HepG2 (cell line): ENCODE measurements at regions not wholly inside any gene's neighbourhood (a gene's known extent, or its start where the extent isn't known, plus 50 kb on each side); places are given as distances from the start of the nearest gene placed in this dataset.
A peak's percentile ranks its signal among the peaks of the same experiment; 100 is the strongest.

Experiments used
- ATAC-seq: fragments of 200-7000 bp; cut with Tn5 transposase; 3 replicates; pipeline ENCODE4 v1.9.1; 2020; ENCODE audit warnings: mild to moderate bottlenecking, moderate library complexity
- BruUV-seq: library from RNA; stranded (reverse); fragments of 400-500 nt; replicated peaks from 2 replicates; lab custom pipeline; 2021; lab: Mats Ljungman, UMichigan
- CTCF ChIA-PET: fragments of 300-600 bp; formaldehyde crosslinking; extraction: SDS; loops from one replicate; lab custom pipeline; 2021; ENCODE audit warnings: low total read pairs, inconsistent platforms, low intra/inter-chr PET ratio; lab: Yijun Ruan, JAX
- POLR2A ChIA-PET: fragments of 350-600 bp; sonication (Branson Sonifier 250); formaldehyde crosslinking; loops from one replicate; lab custom pipeline; 2020; ENCODE audit warnings: antibody characterized with exemption, inconsistent platforms; lab: Yijun Ruan, JAX
- DNase-seq: peaks from one replicate; pipeline ENCODE4 v3.0.0-alpha.2; 2015; ENCODE audit warnings: low spot score
- FAIRE-seq: peaks from 3 replicates; lab custom pipeline; 2011; peaks lifted over from hg19 to GRCh38; lab: Jason Lieb, UNC
- H2AFZ ChIP-seq: one replicate; pipeline ENCODE4 v1.6.1; 2011; ENCODE audit warnings: low read length, inconsistent platforms
- H3K27ac ChIP-seq: fragments of 300-600 bp; 3 replicates; pipeline ENCODE4 v1.8.0; 2011; ENCODE audit warnings: mixed run types, mild to moderate bottlenecking, mixed read lengths, low read length, inconsistent platforms; ENCODE audit not compliant: insufficient read depth; ENCODE audit errors: extremely low read length
- H3K27me3 ChIP-seq, 2 experiments: fragments of 200-600 bp in 1 of 2; 2 replicates in 1 of 2; 3 replicates in 1 of 2; pipeline versions ENCODE4 v1.6.0 to v1.8.0; 2011; ENCODE audit warnings: low read length in 2 of 2, mild to moderate bottlenecking in 2 of 2, moderate library complexity in 2 of 2, inconsistent platforms in 1 of 2; ENCODE audit not compliant: insufficient read depth in 2 of 2, control insufficient read depth in 1 of 2
- H3K36me3 ChIP-seq, 2 experiments: fragments of 200-600 bp in 1 of 2; replicated peaks in 1 of 2; 2 replicates in 1 of 2; 3 replicates in 1 of 2; pipeline versions ENCODE4 v1.5.1 to v1.8.0; 2011; ENCODE audit warnings: low read length in 2 of 2, inconsistent platforms in 1 of 2; ENCODE audit not compliant: insufficient read depth in 2 of 2, control insufficient read depth in 1 of 2
- H3K4me1 ChIP-seq: 2 replicates; pipeline ENCODE4 v1.5.1; 2012; ENCODE audit warnings: low read length, inconsistent platforms; ENCODE audit not compliant: insufficient read depth
- H3K4me2 ChIP-seq: 2 replicates; pipeline ENCODE4 v1.6.0; 2011; ENCODE audit warnings: low read depth, low read length, inconsistent platforms
- H3K4me3 ChIP-seq, 3 experiments: fragments of 200-600 bp in 1 of 3; sonication (generic), shearing (Covaris generic) in 1 of 3; replicated peaks in 1 of 3; 2 replicates each; pipeline ENCODE4 v1.5.1; 2011 to 2016; ENCODE audit warnings: low read length in 3 of 3, inconsistent platforms in 2 of 3, low read depth in 2 of 3, mild to moderate bottlenecking in 2 of 3, control low read depth in 1 of 3, mixed read lengths in 1 of 3; ENCODE audit not compliant: insufficient read depth in 1 of 3
- H3K79me2 ChIP-seq: one replicate; pipeline ENCODE4 v1.6.1; 2011; ENCODE audit warnings: low read length, inconsistent platforms; ENCODE audit not compliant: insufficient read depth
- H3K9ac ChIP-seq: 2 replicates; pipeline ENCODE4 v1.6.0; 2011; ENCODE audit warnings: mild to moderate bottlenecking, low read depth, low read length, inconsistent platforms; ENCODE audit not compliant: insufficient read depth
- H3K9me3 ChIP-seq: 2 replicates; pipeline ENCODE4 v1.5.1; 2012; ENCODE audit warnings: mild to moderate bottlenecking, low read length
- H4K20me1 ChIP-seq: 2 replicates; pipeline ENCODE4 v1.6.0; 2011; ENCODE audit warnings: inconsistent platforms, mild to moderate bottlenecking, low read length, moderate library complexity; ENCODE audit not compliant: insufficient read depth
- ATF7 ChIP-seq, 2 experiments: fragments of 450-650 bp in 1 of 2; sonication (generic) in 1 of 2; formaldehyde crosslinking in 1 of 2; IDR thresholded peaks; 2 replicates each; pipeline versions ENCODE4 v1.4.0 to v1.6.1; 2016 to 2020; ENCODE audit warnings: antibody characterized with exemption in 1 of 2, mild to moderate bottlenecking in 1 of 2, missing genetic modification reagents in 1 of 2
- ATF7-NPFF ChIP-seq: sonication (generic); formaldehyde crosslinking; IDR thresholded peaks from 2 replicates; pipeline ENCODE4 v1.8.1; 2023; ENCODE audit warnings: mild to moderate bottlenecking, low read depth, missing genetic modification reagents, moderate library complexity
- KDM3A ChIP-seq: IDR thresholded peaks from 2 replicates; pipeline ENCODE4 v1.6.1; 2018; ENCODE audit warnings: low read depth, missing compliant biosample characterization
- MTA1 ChIP-seq: sonication (generic); formaldehyde crosslinking; IDR thresholded peaks from 2 replicates; pipeline ENCODE4 v1.4.0; 2020; ENCODE audit warnings: missing genetic modification reagents, mild to moderate bottlenecking, borderline replicate concordance
- PHF20 ChIP-seq: sonication (generic); formaldehyde crosslinking; IDR thresholded peaks from 2 replicates; pipeline ENCODE4 v1.5.0; 2020; ENCODE audit warnings: mild to moderate bottlenecking, missing genetic modification reagents
- PRPF4 ChIP-seq: fragments of 200-400 bp; formaldehyde crosslinking; IDR thresholded peaks from 2 replicates; pipeline ENCODE4 v1.6.1; 2016; ENCODE audit warnings: low read length, low read depth; ENCODE audit not compliant: poor library complexity, severe bottlenecking
- REL ChIP-seq: sonication (generic); formaldehyde crosslinking; conservative IDR thresholded peaks from 2 replicates; pipeline ENCODE4 v1.8.0; 2022; ENCODE audit warnings: mild to moderate bottlenecking, missing genetic modification reagents, moderate library complexity
- SSRP1 ChIP-seq: IDR thresholded peaks from 2 replicates; pipeline ENCODE4 v1.6.1; 2016; ENCODE audit warnings: control low read depth
- ZSCAN9 ChIP-seq: IDR thresholded peaks from 2 replicates; pipeline ENCODE4 v1.6.1; 2016; ENCODE audit warnings: borderline replicate concordance
- WGBS: methylation state at CpG from one replicate; pipeline ENCODE4 v1.1.6; 2017; ENCODE audit warnings: low lambda C conversion rate; 5-methylcytosine and 5-hydroxymethylcytosine counted together
- in situ Hi-C: cut with HindIII; loops from 2 replicates; pipeline ENCODE4 v1.10.0; 2017; ENCODE audit warnings: low pct_unique_long_range_greater_than_20kb; ENCODE audit not compliant: extremely low pct_ligation_motif_present
- intact Hi-C: fragments of 100-400 bp; cut with micrococcal nuclease; formaldehyde crosslinking; loops from one replicate; pipeline ENCODE4 v1.10.0; 2022; ENCODE audit not compliant: unreplicated experiment
- TF ChIP-seq, protein P1 (sequence below): sonication (generic); formaldehyde crosslinking; IDR thresholded peaks from 2 replicates; pipeline ENCODE4 v1.4.0; 2020; ENCODE audit warnings: missing genetic modification reagents, borderline replicate concordance
- TF ChIP-seq, protein P2 (sequence below): sonication (generic); formaldehyde crosslinking; IDR thresholded peaks from 2 replicates; pipeline ENCODE4; 2020; ENCODE audit warnings: missing genetic modification reagents, mild to moderate bottlenecking, borderline replicate concordance

DNA sequence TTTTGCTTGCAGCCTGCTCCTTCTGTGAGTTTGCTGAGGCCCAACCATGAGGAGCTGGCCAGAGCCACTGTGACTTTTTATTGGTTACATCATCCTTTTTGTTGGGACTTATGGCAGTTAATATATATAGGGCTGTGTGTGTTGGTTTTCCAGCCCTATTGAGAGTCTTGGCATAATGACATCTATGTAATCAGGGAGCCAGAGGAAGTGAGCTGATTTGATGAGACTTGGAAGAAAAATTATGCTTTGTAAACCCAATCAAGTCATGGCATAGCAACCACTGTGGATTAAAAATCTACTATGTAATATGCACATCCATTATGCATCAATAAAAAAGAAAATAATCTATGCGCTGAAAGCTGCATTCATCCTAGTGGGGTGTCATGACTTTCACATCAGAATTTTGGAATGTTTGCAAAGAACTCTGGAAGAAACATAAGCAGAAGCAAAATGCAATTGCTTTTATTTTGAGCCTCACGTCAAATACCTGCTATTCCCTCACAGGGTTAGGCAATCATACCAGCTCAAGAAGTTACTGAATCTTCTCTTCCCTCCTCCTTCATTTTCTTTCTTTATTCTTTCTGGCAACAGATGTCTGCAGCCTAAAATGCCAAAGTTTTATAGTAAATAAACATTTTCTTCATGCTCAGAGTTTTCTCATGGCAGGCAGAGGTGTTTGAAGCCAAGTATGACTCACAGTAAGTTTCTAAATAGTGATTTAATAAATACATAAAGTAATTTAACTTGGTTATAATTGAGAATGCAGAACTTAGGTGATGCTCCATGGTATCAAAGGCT is 308.5 kb downstream of the KCNS3 start:
- DNase-seq (no peak), FAIRE-seq (no peak), ATAC-seq (no peak)
- no peak overlapping the region for H3K4me2 ChIP-seq
- H3K27me3 ChIP-seq, result no peaks in the 10 kb centered on the region
- intact Hi-C loops, result no loop called here
- H3K79me2 ChIP-seq, result no peaks in the 10 kb centered on the region
- WGBS, result 41% methylated on average over 2 of the region's 2 CpGs
- H3K4me3 ChIP-seq, result no peak overlapping the region
- H4K20me1 ChIP-seq, result no peaks in the 10 kb centered on the region
- H3K27ac ChIP-seq, result no peak overlapping the region
- no peak overlapping the region for H2AFZ ChIP-seq
- H3K4me1 ChIP-seq, result no peaks in the 10 kb centered on the region
- POLR2A ChIA-PET, result no interaction called here
- no peaks in the 10 kb centered on the region for H3K9me3 ChIP-seq
- in situ Hi-C loops, result no loop called here
- no peaks in the 10 kb centered on the region for H3K36me3 ChIP-seq
- TF ChIP-seq MTA1 (CRISPR knock-in tag) (no peak), ATF7 (IDR thresholded peaks at IDR 0.05) (0 out of 2 replicates have a peak, but pooled peaks have one; percentile 29), ATF7 (CRISPR knock-in tag; IDR thresholded peaks at IDR 0.05) (no peak)
- BruUV-seq, result no TSS peak
- no peak overlapping the region for H3K9ac ChIP-seq
- CTCF ChIA-PET, result no interaction called here

DNA sequence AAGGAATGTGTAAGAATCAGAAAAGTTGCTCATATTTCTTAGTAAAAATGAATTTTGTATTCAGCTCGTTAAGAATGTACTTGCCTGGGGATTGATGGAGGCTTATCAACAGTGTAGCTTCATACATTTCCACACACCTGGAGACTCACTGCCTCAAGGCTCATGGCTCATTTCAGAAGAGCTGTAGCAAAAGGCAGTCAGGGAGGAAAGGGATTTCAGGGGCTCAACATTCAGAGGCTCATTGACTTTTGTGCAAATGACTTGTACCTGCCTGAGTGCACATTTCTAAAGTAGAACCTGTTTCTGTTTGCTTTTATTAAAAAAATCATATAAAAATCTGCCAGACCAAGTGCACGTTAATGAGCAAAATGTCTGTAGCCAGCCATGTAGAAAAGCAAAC is 304.4 kb downstream of the KCNS3 start:
- no peak overlapping the region for H3K4me3 ChIP-seq
- H3K9ac ChIP-seq, result no peak overlapping the region
- H2AFZ ChIP-seq, result no peak overlapping the region
- H3K27me3 ChIP-seq, result no peaks in the 10 kb centered on the region
- intact Hi-C loops, result no loop called here
- ATAC-seq (no peak), DNase-seq (no peak), FAIRE-seq (no peak)
- H3K9me3 ChIP-seq, result no peaks in the 10 kb centered on the region
- no peaks in the 10 kb centered on the region for H3K79me2 ChIP-seq
- H3K27ac ChIP-seq, result no peak overlapping the region
- no peaks in the 10 kb centered on the region for H3K36me3 ChIP-seq
- no peaks in the 10 kb centered on the region for H3K4me1 ChIP-seq
- ChIA-PET POLR2A (no interaction called here), CTCF (no interaction called here)
- WGBS, result 0% methylated on average over 2 of the region's 2 CpGs
- in situ Hi-C loops, result no loop called here
- no peaks in the 10 kb centered on the region for H4K20me1 ChIP-seq
- no peak overlapping the region for H3K4me2 ChIP-seq
- BruUV-seq, result no TSS peak
- no peak for TF ChIP-seq PRPF4
- TF ChIP-seq KDM3A, result no peak
- TF ChIP-seq SSRP1 (CRISPR knock-in tag), result no peak
- no peak for TF ChIP-seq REL (CRISPR knock-in tag)
- TF ChIP-seq, protein P1, sequence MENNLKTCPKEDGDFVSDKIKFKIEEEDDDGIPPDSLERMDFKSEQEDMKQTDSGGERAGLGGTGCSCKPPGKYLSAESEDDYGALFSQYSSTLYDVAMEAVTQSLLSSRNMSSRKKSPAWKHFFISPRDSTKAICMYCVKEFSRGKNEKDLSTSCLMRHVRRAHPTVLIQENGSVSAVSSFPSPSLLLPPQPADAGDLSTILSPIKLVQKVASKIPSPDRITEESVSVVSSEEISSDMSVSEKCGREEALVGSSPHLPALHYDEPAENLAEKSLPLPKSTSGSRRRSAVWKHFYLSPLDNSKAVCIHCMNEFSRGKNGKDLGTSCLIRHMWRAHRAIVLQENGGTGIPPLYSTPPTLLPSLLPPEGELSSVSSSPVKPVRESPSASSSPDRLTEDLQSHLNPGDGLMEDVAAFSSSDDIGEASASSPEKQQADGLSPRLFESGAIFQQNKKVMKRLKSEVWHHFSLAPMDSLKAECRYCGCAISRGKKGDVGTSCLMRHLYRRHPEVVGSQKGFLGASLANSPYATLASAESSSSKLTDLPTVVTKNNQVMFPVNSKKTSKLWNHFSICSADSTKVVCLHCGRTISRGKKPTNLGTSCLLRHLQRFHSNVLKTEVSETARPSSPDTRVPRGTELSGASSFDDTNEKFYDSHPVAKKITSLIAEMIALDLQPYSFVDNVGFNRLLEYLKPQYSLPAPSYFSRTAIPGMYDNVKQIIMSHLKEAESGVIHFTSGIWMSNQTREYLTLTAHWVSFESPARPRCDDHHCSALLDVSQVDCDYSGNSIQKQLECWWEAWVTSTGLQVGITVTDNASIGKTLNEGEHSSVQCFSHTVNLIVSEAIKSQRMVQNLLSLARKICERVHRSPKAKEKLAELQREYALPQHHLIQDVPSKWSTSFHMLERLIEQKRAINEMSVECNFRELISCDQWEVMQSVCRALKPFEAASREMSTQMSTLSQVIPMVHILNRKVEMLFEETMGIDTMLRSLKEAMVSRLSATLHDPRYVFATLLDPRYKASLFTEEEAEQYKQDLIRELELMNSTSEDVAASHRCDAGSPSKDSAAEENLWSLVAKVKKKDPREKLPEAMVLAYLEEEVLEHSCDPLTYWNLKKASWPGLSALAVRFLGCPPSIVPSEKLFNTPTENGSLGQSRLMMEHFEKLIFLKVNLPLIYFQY (CRISPR knock-in tag), result no peak
- TF ChIP-seq ZSCAN9 (CRISPR knock-in tag), result no peak
- TF ChIP-seq, protein P2, sequence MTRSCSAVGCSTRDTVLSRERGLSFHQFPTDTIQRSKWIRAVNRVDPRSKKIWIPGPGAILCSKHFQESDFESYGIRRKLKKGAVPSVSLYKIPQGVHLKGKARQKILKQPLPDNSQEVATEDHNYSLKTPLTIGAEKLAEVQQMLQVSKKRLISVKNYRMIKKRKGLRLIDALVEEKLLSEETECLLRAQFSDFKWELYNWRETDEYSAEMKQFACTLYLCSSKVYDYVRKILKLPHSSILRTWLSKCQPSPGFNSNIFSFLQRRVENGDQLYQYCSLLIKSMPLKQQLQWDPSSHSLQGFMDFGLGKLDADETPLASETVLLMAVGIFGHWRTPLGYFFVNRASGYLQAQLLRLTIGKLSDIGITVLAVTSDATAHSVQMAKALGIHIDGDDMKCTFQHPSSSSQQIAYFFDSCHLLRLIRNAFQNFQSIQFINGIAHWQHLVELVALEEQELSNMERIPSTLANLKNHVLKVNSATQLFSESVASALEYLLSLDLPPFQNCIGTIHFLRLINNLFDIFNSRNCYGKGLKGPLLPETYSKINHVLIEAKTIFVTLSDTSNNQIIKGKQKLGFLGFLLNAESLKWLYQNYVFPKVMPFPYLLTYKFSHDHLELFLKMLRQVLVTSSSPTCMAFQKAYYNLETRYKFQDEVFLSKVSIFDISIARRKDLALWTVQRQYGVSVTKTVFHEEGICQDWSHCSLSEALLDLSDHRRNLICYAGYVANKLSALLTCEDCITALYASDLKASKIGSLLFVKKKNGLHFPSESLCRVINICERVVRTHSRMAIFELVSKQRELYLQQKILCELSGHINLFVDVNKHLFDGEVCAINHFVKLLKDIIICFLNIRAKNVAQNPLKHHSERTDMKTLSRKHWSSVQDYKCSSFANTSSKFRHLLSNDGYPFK (CRISPR knock-in tag), result no peak
- no peak for TF ChIP-seq ATF7-NPFF (CRISPR knock-in tag)
- TF ChIP-seq PHF20, result no peak
